H7 (cell line): ENCODE measurements at regions not wholly inside any gene's neighbourhood (a gene's known extent, or its start where the extent isn't known, plus 50 kb on each side); places are given as distances from the start of the nearest gene placed in this dataset.

ENCODE experiments used
- DNase-seq: peaks from one replicate; pipeline ENCODE4 v3.0.0; 2012
- H3K27me3 ChIP-seq: 2 replicates; pipeline ENCODE4 v1.6.0; 2011; ENCODE audit warnings: mild to moderate bottlenecking, low read length; ENCODE audit not compliant: control insufficient read depth, insufficient read depth
- H3K36me3 ChIP-seq: replicated peaks from 2 replicates; pipeline ENCODE4 v1.5.1; 2011; ENCODE audit warnings: low read length; ENCODE audit not compliant: control insufficient read depth, insufficient read depth
- H3K4me3 ChIP-seq: 2 replicates; pipeline ENCODE4 v1.5.1; 2011; ENCODE audit warnings: low read depth, mild to moderate bottlenecking, control low read depth, low read length, moderate library complexity; ENCODE audit not compliant: insufficient read depth

DNA sequence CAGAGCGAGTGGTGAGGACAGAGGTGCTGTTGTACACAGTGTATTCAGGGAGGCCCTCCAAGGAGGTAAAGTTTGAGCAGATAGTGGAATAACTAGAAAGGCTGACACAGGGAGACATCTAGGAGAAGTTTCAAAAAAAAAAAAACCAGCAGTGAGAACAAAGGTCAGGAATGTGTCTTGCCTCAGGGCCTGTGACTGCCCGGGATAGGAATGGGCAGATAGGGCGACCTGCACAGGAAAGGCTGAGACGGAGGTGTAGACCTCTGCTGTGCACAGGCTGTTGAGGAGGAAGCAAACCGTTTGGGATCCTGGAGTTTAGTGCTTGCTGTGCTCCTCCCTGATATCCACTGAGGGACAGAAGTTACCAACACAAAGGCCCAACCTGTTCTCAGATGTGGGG, 406.5 kb upstream of the B3GAT1 start:
- Histone ChIP-seq H3K36me3 (no peaks in the 10 kb centered on the region), H3K27me3 (no peaks in the 10 kb centered on the region), H3K4me3 (no peak overlapping the region)
- DNase-seq, result no peak

- no peaks in the 10 kb centered on the region for H3K27me3 ChIP-seq
- no peak for DNase-seq
- H3K36me3 ChIP-seq, result no peaks in the 10 kb centered on the region
- no peak overlapping the region for H3K4me3 ChIP-seq
Observed at GRCh38 chr11:134815404-134815803, 403.4 kb upstream of the B3GAT1 start.

DNA sequence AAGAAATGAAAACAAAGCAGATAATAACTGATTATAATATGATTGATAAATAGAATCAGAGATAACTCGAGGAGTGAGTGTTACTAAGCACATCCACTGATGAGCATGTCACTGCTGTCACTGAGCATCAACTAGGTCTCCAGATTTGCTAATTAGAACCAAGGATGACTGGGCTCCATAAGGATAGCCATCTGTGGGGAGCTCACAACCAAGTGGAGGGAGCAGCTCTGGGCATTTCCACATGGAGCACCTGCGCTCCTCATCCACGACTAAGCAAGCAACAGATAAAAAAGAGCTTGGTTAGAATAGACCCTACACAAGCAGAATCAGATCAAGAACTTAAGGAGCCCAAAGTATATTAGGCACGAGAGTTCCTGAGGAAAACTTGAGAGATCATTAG, 396.0 kb upstream of the B3GAT1 start:
- Histone ChIP-seq H3K27me3 (no peaks in the 10 kb centered on the region), H3K4me3 (no peak overlapping the region), H3K36me3 (no peaks in the 10 kb centered on the region)
- no peak for DNase-seq

- Histone ChIP-seq H3K36me3 (no peaks in the 10 kb centered on the region), H3K4me3 (no peak overlapping the region), H3K27me3 (no peaks in the 10 kb centered on the region)
- DNase-seq, result no peak
Observed at GRCh38 chr11:134802598-134802997, 390.6 kb upstream of the B3GAT1 start.

- Histone ChIP-seq H3K27me3 (no peaks in the 10 kb centered on the region), H3K4me3 (no peak overlapping the region), H3K36me3 (no peaks in the 10 kb centered on the region)
- DNase-seq, result peak; percentile 44
Observed at GRCh38 chr11:134802116-134802515, 390.1 kb upstream of the B3GAT1 start.

DNA sequence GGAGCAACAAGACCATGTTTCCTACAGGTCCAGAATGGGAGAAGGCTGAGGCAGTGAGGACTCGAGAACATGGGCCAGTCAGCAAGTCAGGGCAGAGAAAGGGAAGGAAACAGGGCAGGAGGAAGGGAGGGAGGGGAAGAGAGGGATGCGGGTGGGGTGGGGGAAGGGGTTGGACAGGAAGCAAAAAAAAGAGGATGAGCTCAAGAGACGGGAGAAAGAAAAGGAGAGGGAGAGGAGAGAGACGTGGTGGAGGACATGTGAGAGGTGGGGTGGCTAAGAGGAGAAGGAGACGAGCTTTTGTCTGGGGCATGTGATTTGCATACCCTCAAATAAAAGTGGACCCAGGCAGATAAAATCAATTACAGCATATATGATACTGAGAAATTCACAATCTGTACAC, 389.5 kb upstream of the B3GAT1 start:
- Histone ChIP-seq H3K4me3 (no peak overlapping the region; the same call in 1 of the 2 replicates), H3K36me3 (no peaks in the 10 kb centered on the region), H3K27me3 (no peaks in the 10 kb centered on the region)
- DNase-seq, result peak; percentile 53

GRCh38 chr11:134800826-134801225, 388.8 kb upstream of the B3GAT1 start:
- no peaks in the 10 kb centered on the region for H3K36me3 ChIP-seq
- no peak overlapping the region for H3K4me3 ChIP-seq
- peak; percentile 37 for DNase-seq
- no peaks in the 10 kb centered on the region for H3K27me3 ChIP-seq

DNA sequence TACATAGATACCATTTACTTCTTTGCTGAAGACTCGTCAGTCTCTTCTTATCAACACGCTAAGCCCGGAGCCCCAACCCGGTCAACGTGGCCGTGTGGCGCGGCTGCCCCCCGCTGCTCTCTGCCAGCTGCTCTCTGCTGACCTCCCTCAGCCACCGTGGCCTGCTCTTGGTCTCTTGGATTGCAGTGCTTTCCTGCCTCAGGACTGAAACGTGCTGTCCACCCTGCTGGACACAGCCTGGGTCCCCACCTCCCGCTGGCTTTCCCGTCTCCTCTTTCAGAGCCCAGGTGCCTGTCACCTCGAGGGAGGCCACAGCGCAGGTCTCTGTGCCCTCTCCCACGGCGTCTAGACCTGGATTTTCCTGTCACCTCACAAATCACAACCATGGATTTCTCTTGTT, 388.1 kb upstream of the B3GAT1 start:
- no peaks in the 10 kb centered on the region for H3K36me3 ChIP-seq
- H3K4me3 ChIP-seq, result no peak overlapping the region
- H3K27me3 ChIP-seq, result no peaks in the 10 kb centered on the region
- DNase-seq, result peak; percentile 38

DNA sequence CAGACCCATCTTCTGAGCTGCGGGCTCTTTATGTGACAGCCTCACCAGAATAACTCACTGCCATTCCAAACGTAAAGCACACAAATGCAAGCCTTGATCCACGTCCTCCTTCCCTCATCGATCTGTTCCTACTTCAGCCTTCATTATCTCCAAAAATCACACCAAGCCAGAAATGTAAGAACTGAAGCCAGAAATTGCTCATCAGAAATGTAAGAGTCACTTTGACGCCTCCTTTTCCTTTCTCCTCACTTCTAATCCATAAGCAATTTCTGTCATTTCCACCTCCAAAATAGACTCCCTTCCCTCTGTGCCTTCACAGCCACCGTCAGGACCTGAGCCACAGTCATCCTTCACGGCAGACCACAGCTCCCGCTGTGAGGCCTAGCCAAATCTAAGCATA, 387.3 kb upstream of the B3GAT1 start:
- no peaks in the 10 kb centered on the region for H3K36me3 ChIP-seq
- H3K4me3 ChIP-seq, result no peak overlapping the region
- DNase-seq, result no peak
- H3K27me3 ChIP-seq, result no peaks in the 10 kb centered on the region

GRCh38 chr11:134797411-134798089, 385.5 kb upstream of the B3GAT1 start:
- peak; percentile 37 for DNase-seq
- no peaks in the 10 kb centered on the region for H3K36me3 ChIP-seq
- no peak overlapping the region for H3K4me3 ChIP-seq
- H3K27me3 ChIP-seq, result no peaks in the 10 kb centered on the region; the same call in 1 of the 2 replicates

DNA sequence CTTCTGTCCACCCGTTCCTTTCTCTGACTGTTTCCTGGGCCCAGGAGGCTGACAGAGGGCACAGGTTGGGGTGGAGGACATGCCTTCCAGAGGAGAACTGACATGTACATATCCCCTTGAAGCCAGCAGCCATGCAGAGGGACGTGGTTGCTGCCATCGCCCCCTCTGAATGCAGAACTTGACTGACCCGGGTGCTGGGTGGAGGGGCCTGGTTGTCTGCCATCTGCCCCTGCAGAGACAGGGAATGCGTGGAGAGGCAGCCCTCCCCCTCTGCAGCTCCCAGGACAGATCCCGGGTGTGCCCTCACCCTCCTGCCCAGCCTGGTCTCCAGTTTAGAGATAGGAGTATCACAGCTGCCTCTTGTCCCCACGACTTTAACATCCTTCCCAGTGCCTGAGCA, 383.0 kb upstream of the B3GAT1 start:
- H3K36me3 ChIP-seq, result no peaks in the 10 kb centered on the region
- no peak for DNase-seq
- H3K27me3 ChIP-seq, result no peaks in the 10 kb centered on the region; the same call in 1 of the 2 replicates
- H3K4me3 ChIP-seq, result no peak overlapping the region

GRCh38 chr11:134794192-134794591, 382.1 kb upstream of the B3GAT1 start:
- no peak for DNase-seq
- H3K36me3 ChIP-seq, result no peaks in the 10 kb centered on the region
- H3K27me3 ChIP-seq, result no peaks in the 10 kb centered on the region; the same call in 1 of the 2 replicates
- no peak overlapping the region for H3K4me3 ChIP-seq

GRCh38 chr11:134792677-134793076, 380.6 kb upstream of the B3GAT1 start:
- no peaks in the 10 kb centered on the region; the same call in 1 of the 2 replicates for H3K27me3 ChIP-seq
- DNase-seq, result no peak
- no peak overlapping the region for H3K4me3 ChIP-seq
- no peaks in the 10 kb centered on the region for H3K36me3 ChIP-seq

DNA sequence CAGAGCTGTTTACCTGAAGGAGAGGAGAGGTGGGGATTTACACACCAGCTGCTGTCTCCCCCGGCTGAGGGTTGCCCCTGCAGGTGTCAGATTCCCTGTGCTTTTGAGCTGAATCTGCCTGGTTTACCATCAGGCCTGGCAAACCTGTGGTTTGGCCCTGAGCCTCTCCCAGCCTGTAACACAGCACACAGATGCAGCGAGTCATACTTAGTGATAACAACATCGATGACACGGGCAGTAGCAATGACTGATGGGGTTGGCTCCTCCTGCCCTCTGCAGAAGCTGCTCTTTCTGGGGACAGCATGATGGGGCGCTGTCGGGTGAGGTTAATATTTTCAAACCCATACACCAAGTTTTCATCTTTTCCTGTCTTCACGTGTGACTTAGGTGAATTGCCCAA, 380.0 kb upstream of the B3GAT1 start:
- no peak overlapping the region for H3K4me3 ChIP-seq
- H3K27me3 ChIP-seq, result no peaks in the 10 kb centered on the region; the same call in 1 of the 2 replicates
- no peak for DNase-seq
- no peaks in the 10 kb centered on the region for H3K36me3 ChIP-seq

DNA sequence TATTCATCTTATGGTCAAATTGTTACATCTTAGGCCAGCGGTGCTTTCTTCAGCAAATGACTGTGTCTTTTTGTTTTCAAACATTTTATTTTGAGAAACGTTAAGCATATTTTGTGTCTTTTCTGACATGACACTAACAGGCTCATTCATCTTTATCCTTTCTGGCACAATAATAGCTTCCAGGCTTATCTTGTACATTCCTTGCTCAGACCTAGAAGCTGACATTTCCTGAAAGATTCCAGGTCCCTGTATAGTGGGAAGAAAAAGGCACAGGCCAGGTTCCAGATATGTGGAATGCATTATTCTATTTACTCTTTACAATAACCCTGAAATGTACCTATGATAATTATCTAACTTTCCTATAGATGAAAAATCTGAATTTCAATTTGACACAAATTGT, 379.1 kb upstream of the B3GAT1 start:
- Histone ChIP-seq H3K27me3 (no peaks in the 10 kb centered on the region; the same call in 1 of the 2 replicates), H3K4me3 (no peak overlapping the region), H3K36me3 (no peaks in the 10 kb centered on the region)
- no peak for DNase-seq

DNA sequence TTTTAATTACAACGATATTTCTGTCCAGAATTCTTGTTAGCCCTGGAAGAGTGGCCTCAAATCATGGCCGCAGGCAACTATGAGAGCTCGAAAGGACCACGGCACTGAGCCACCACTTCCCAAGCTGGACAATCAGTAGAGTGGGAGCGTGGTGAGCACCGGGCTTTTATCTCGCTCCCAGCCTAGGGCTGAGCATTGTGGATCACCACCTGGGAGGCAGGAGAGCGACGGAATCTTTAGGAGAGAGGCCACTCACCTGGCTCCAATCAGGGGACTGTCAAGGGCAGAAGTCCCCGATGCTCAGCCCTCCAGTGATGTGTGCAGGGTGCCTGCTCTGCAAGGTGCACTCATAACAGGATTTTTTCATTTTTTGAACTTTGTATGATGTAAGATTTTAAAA, 377.1 kb upstream of the B3GAT1 start:
- no peak for DNase-seq
- Histone ChIP-seq H3K27me3 (no peaks in the 10 kb centered on the region; the same call in 1 of the 2 replicates), H3K36me3 (no peaks in the 10 kb centered on the region), H3K4me3 (no peak overlapping the region)
